NCI-H2196 (cell line): ENCODE measurements at regions not wholly inside any gene's neighbourhood (a gene's known extent, or its start where the extent isn't known, plus 50 kb on each side); places are given as distances from the start of the nearest gene placed in this dataset.
"Not testable (repeated sequence)": the region's sequence is repeated elsewhere in the genome, so short reads cannot be mapped to it uniquely, and the experiment has no call there.

Experiments
- DNase-seq: peaks from one replicate; lab custom pipeline; 2025; ENCODE audit not compliant: unreplicated experiment; lab: John Stamatoyannopoulos, UW

GRCh38 chr18:22695674-22696073 lies 237.5 kb upstream of the RBBP8 start:
- no peak for DNase-seq

GRCh38 chr18:22697561-22697960 lies 235.6 kb upstream of the RBBP8 start:
- no peak for DNase-seq

- no peak for DNase-seq
These were observed 234.4 kb upstream of the RBBP8 start for GRCh38 chr18:22698711-22699110.

GRCh38 chr18:22699629-22700028 lies 233.5 kb upstream of the RBBP8 start:
- no peak for DNase-seq

GRCh38 chr18:22700920-22701319 lies 232.2 kb upstream of the RBBP8 start:
- DNase-seq: no peak

- DNase-seq: no peak
These were observed 231.8 kb upstream of the RBBP8 start for GRCh38 chr18:22701326-22701725.

- no peak for DNase-seq
These were observed 231.3 kb upstream of the RBBP8 start for GRCh38 chr18:22701795-22702194.

- DNase-seq: no peak
These were observed 230.3 kb upstream of the RBBP8 start for GRCh38 chr18:22702806-22703205.

- DNase-seq: peak; percentile 32
These were observed 229.1 kb upstream of the RBBP8 start for GRCh38 chr18:22703883-22704585.

- no peak for DNase-seq
These were observed 228.6 kb upstream of the RBBP8 start for GRCh38 chr18:22704586-22704918.

GRCh38 chr18:22705328-22705727 lies 227.8 kb upstream of the RBBP8 start:
- no peak for DNase-seq

GRCh38 chr18:22706025-22706424 lies 227.1 kb upstream of the RBBP8 start:
- DNase-seq: not testable (repeated sequence)

GRCh38 chr18:22709288-22710060 lies 223.7 kb upstream of the RBBP8 start:
- DNase-seq: no peak

- no peak for DNase-seq
These were observed 222.4 kb upstream of the RBBP8 start for GRCh38 chr18:22710673-22711191.

GRCh38 chr18:22711192-22711685 lies 221.9 kb upstream of the RBBP8 start:
- DNase-seq: no peak

GRCh38 chr18:22713511-22713910 lies 219.6 kb upstream of the RBBP8 start:
- DNase-seq: no peak

- not testable (repeated sequence) for DNase-seq
These were observed 215.6 kb upstream of the RBBP8 start for GRCh38 chr18:22717536-22717935.

- no peak for DNase-seq
These were observed 209.9 kb upstream of the RBBP8 start for GRCh38 chr18:22723221-22723620.

GRCh38 chr18:22723773-22724172 lies 209.4 kb upstream of the RBBP8 start:
- DNase-seq: no peak

GRCh38 chr18:22726469-22726868 lies 206.7 kb upstream of the RBBP8 start:
- no peak for DNase-seq

- DNase-seq: no peak
These were observed 205.1 kb upstream of the RBBP8 start for GRCh38 chr18:22728016-22728415.

- DNase-seq: no peak
These were observed 204.5 kb upstream of the RBBP8 start for GRCh38 chr18:22728481-22729105.
